HepG2 (cell line): ENCODE measurements at regions not wholly inside any gene's neighbourhood (a gene's known extent, or its start where the extent isn't known, plus 50 kb on each side); places are given as distances from the start of the nearest gene placed in this dataset.

Source experiments
- ATAC-seq: fragments of 200-7000 bp; cut with Tn5 transposase; 3 replicates; pipeline ENCODE4 v1.9.1; 2020; ENCODE audit warnings: mild to moderate bottlenecking, moderate library complexity
- BruUV-seq: library from RNA; stranded (reverse); fragments of 400-500 nt; replicated peaks from 2 replicates; lab custom pipeline; 2021; lab: Mats Ljungman, UMichigan
- CTCF ChIA-PET: fragments of 300-600 bp; formaldehyde crosslinking; extraction: SDS; loops from one replicate; lab custom pipeline; 2021; ENCODE audit warnings: low total read pairs, inconsistent platforms, low intra/inter-chr PET ratio; lab: Yijun Ruan, JAX
- POLR2A ChIA-PET: fragments of 350-600 bp; sonication (Branson Sonifier 250); formaldehyde crosslinking; loops from one replicate; lab custom pipeline; 2020; ENCODE audit warnings: antibody characterized with exemption, inconsistent platforms; lab: Yijun Ruan, JAX
- DNase-seq: peaks from one replicate; pipeline ENCODE4 v3.0.0-alpha.2; 2015; ENCODE audit warnings: low spot score
- FAIRE-seq: peaks from 3 replicates; lab custom pipeline; 2011; peaks lifted over from hg19 to GRCh38; lab: Jason Lieb, UNC
- H2AFZ ChIP-seq: one replicate; pipeline ENCODE4 v1.6.1; 2011; ENCODE audit warnings: low read length, inconsistent platforms
- H3K27ac ChIP-seq: fragments of 300-600 bp; 3 replicates; pipeline ENCODE4 v1.8.0; 2011; ENCODE audit warnings: mixed run types, mild to moderate bottlenecking, mixed read lengths, low read length, inconsistent platforms; ENCODE audit not compliant: insufficient read depth; ENCODE audit errors: extremely low read length
- H3K27me3 ChIP-seq, 2 experiments: fragments of 200-600 bp in 1 of 2; 2 replicates in 1 of 2; 3 replicates in 1 of 2; pipeline versions ENCODE4 v1.6.0 to v1.8.0; 2011; ENCODE audit warnings: low read length in 2 of 2, mild to moderate bottlenecking in 2 of 2, moderate library complexity in 2 of 2, inconsistent platforms in 1 of 2; ENCODE audit not compliant: insufficient read depth in 2 of 2, control insufficient read depth in 1 of 2
- H3K36me3 ChIP-seq, 2 experiments: fragments of 200-600 bp in 1 of 2; replicated peaks in 1 of 2; 2 replicates in 1 of 2; 3 replicates in 1 of 2; pipeline versions ENCODE4 v1.5.1 to v1.8.0; 2011; ENCODE audit warnings: low read length in 2 of 2, inconsistent platforms in 1 of 2; ENCODE audit not compliant: insufficient read depth in 2 of 2, control insufficient read depth in 1 of 2
- H3K4me1 ChIP-seq: 2 replicates; pipeline ENCODE4 v1.5.1; 2012; ENCODE audit warnings: low read length, inconsistent platforms; ENCODE audit not compliant: insufficient read depth
- H3K4me2 ChIP-seq: 2 replicates; pipeline ENCODE4 v1.6.0; 2011; ENCODE audit warnings: low read depth, low read length, inconsistent platforms
- H3K4me3 ChIP-seq, 3 experiments: fragments of 200-600 bp in 1 of 3; sonication (generic), shearing (Covaris generic) in 1 of 3; replicated peaks in 1 of 3; 2 replicates each; pipeline ENCODE4 v1.5.1; 2011 to 2016; ENCODE audit warnings: low read length in 3 of 3, inconsistent platforms in 2 of 3, low read depth in 2 of 3, mild to moderate bottlenecking in 2 of 3, control low read depth in 1 of 3, mixed read lengths in 1 of 3; ENCODE audit not compliant: insufficient read depth in 1 of 3
- H3K79me2 ChIP-seq: one replicate; pipeline ENCODE4 v1.6.1; 2011; ENCODE audit warnings: low read length, inconsistent platforms; ENCODE audit not compliant: insufficient read depth
- H3K9ac ChIP-seq: 2 replicates; pipeline ENCODE4 v1.6.0; 2011; ENCODE audit warnings: mild to moderate bottlenecking, low read depth, low read length, inconsistent platforms; ENCODE audit not compliant: insufficient read depth
- H3K9me3 ChIP-seq: 2 replicates; pipeline ENCODE4 v1.5.1; 2012; ENCODE audit warnings: mild to moderate bottlenecking, low read length
- H4K20me1 ChIP-seq: 2 replicates; pipeline ENCODE4 v1.6.0; 2011; ENCODE audit warnings: inconsistent platforms, mild to moderate bottlenecking, low read length, moderate library complexity; ENCODE audit not compliant: insufficient read depth
- ADNP ChIP-seq: sonication (generic); formaldehyde crosslinking; IDR thresholded peaks from 2 replicates; pipeline ENCODE4 v1.4.0; 2020; ENCODE audit warnings: missing genetic modification reagents
- KAT7 ChIP-seq: IDR thresholded peaks from 2 replicates; pipeline ENCODE4 v1.6.1; 2018; ENCODE audit warnings: borderline replicate concordance, missing compliant biosample characterization
- SMC3 ChIP-seq: IDR thresholded peaks from 2 replicates; pipeline ENCODE4 v1.6.1; 2011; ENCODE audit warnings: low read length, improper control_type of control experiment
- STAG1 ChIP-seq: sonication (generic); formaldehyde crosslinking; IDR thresholded peaks from 2 replicates; pipeline ENCODE4 v1.4.0; 2020; ENCODE audit warnings: missing genetic modification reagents
- XRCC5 ChIP-seq: fragments of 200-400 bp; formaldehyde crosslinking; optimal IDR thresholded peaks from 2 replicates; pipeline ENCODE3; 2017; ENCODE audit warnings: mild to moderate bottlenecking, low read length
- ZBTB33 ChIP-seq: sonication (generic); formaldehyde crosslinking; IDR thresholded peaks from 2 replicates; pipeline ENCODE4 v1.4.0; 2020; ENCODE audit warnings: missing genetic modification reagents
- ZMYM4 ChIP-seq: sonication (generic); formaldehyde crosslinking; IDR thresholded peaks from 2 replicates; pipeline ENCODE4 v1.8.1; 2023; ENCODE audit warnings: mild to moderate bottlenecking, missing genetic modification reagents
- ZNF263 ChIP-seq: sonication (generic); formaldehyde crosslinking; IDR thresholded peaks from 2 replicates; pipeline ENCODE4 v1.4.0; 2020; ENCODE audit warnings: missing genetic modification reagents
- ZNF574 ChIP-seq: sonication (generic); formaldehyde crosslinking; IDR thresholded peaks from 2 replicates; pipeline ENCODE4 v1.4.0; 2020; ENCODE audit warnings: missing genetic modification reagents
- WGBS: methylation state at CpG from one replicate; pipeline ENCODE4 v1.1.6; 2017; ENCODE audit warnings: low lambda C conversion rate; 5-methylcytosine and 5-hydroxymethylcytosine counted together
- in situ Hi-C: cut with HindIII; loops from 2 replicates; pipeline ENCODE4 v1.10.0; 2017; ENCODE audit warnings: low pct_unique_long_range_greater_than_20kb; ENCODE audit not compliant: extremely low pct_ligation_motif_present
- intact Hi-C: fragments of 100-400 bp; cut with micrococcal nuclease; formaldehyde crosslinking; loops from one replicate; pipeline ENCODE4 v1.10.0; 2022; ENCODE audit not compliant: unreplicated experiment

DNA sequence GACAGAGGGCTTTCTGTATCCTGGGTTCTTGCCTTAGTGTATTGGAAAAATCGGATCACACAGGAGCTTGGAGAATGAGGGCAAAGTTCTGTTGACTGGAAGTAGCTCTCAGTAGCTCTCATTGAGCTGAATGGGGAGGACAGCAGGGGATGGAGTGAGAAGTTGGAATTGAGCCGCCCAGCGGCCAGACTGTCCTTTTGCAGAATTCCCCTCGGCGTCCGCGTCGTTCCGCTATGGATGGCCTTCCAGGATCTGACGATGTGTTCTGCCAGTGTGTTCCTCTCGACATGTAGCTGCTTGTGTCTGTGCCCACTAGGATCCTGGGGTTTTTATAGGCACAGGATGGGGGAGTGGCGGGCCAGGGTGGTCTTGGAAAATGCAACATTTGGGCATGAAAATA lies 351.8 kb upstream of the SEMA3A start:
- FAIRE-seq: no peak
- Histone ChIP-seq H3K79me2 (no peaks in the 10 kb centered on the region), H2AFZ (no peak overlapping the region), H3K4me3 (no peak overlapping the region), H3K4me1 (no peaks in the 10 kb centered on the region), H3K4me2 (no peak overlapping the region), H3K9ac (no peak overlapping the region), H3K27me3 (no peaks in the 10 kb centered on the region), H3K9me3 (no peaks in the 10 kb centered on the region), H4K20me1 (no peaks in the 10 kb centered on the region), H3K36me3 (no peaks in the 10 kb centered on the region), H3K27ac (no peak overlapping the region)
- in situ Hi-C loops: no loop called here
- 38% methylated on average over 4 of the region's 12 CpGs for WGBS
- TF ChIP-seq ZBTB33: peak; percentile 64; the same call in 1 of the 2 replicates
- no peak for TF ChIP-seq ADNP (CRISPR knock-in tag)
- peak; percentile 60 for TF ChIP-seq ZNF263 (CRISPR knock-in tag)
- 0 out of 2 replicates have a peak, but pooled peaks have one; percentile 15 for TF ChIP-seq SMC3
- no peak for TF ChIP-seq KAT7 (CRISPR knock-in tag)
- peak; percentile 53; the same call in 1 of the 2 replicates for TF ChIP-seq ZNF574 (CRISPR knock-in tag)
- TF ChIP-seq XRCC5: peak; percentile 44
- TF ChIP-seq STAG1 (CRISPR knock-in tag): peak; percentile 17; the same call in 1 of the 2 replicates
- TF ChIP-seq ZMYM4: peak; percentile 53; the same call in 1 of the 2 replicates
- POLR2A ChIA-PET: no interaction called here
- CTCF ChIA-PET: no interaction called here
- peak; percentile 88 for ATAC-seq
- BruUV-seq: no TSS peak
- peak; percentile 12 for DNase-seq
- intact Hi-C loops: no loop called here
